ENCODE measurements at regions not wholly inside any gene's neighbourhood (a gene's known extent, or its start where the extent isn't known, plus 50 kb on each side); places are given as distances from the start of the nearest gene placed in this dataset.
"Not testable (repeated sequence)": the region's sequence is repeated elsewhere in the genome, so short reads cannot be mapped to it uniquely, and the experiment has no call there.

GRCh38 chr1:190908246-190908645 lies 430.6 kb upstream of the BRINP3 start:
- DNase-seq (ENCODE audit: low read depth) = no peak
- no peak overlapping the region for H3K4me3 ChIP-seq (ENCODE audit: low read depth, low read length)
- TF ChIP-seq CTCF (IDR thresholded peaks at IDR 0.05; ENCODE audit: insufficient read depth, low read depth, low read length) = no peak

GRCh38 chr1:190908691-190909090 lies 431.0 kb upstream of the BRINP3 start:
- no peak for DNase-seq (ENCODE audit: low read depth)
- H3K4me3 ChIP-seq (ENCODE audit: low read depth, low read length) = no peak overlapping the region
- no peak for TF ChIP-seq CTCF (IDR thresholded peaks at IDR 0.05; ENCODE audit: insufficient read depth, low read depth, low read length)

GRCh38 chr1:190935925-190936324 lies 458.3 kb upstream of the BRINP3 start:
- DNase-seq (ENCODE audit: low read depth) = no peak
- no peak overlapping the region for H3K4me3 ChIP-seq (ENCODE audit: low read depth, low read length)
- no peak for TF ChIP-seq CTCF (IDR thresholded peaks at IDR 0.05; ENCODE audit: insufficient read depth, low read depth, low read length)

- DNase-seq (ENCODE audit: low read depth) = no peak
- no peak for TF ChIP-seq CTCF (IDR thresholded peaks at IDR 0.05; ENCODE audit: insufficient read depth, low read depth, low read length)
Measured at GRCh38 chr1:190936337-190936736, 458.7 kb upstream of the BRINP3 start.

GRCh38 chr1:190940951-190941350 lies 463.3 kb upstream of the BRINP3 start:
- no peak overlapping the region for H3K4me3 ChIP-seq (ENCODE audit: low read depth, low read length)
- no peak for DNase-seq (ENCODE audit: low read depth)
- no peak for TF ChIP-seq CTCF (IDR thresholded peaks at IDR 0.05; ENCODE audit: insufficient read depth, low read depth, low read length)

More at GRCh38 chr1:190936337-190936736, 458.7 kb upstream of the BRINP3 start:
- no peak overlapping the region for H3K4me3 ChIP-seq (ENCODE audit: low read depth, low read length)

GRCh38 chr1:190942475-190942874 lies 464.8 kb upstream of the BRINP3 start:
- no peak for DNase-seq (ENCODE audit: low read depth)
- TF ChIP-seq CTCF (IDR thresholded peaks at IDR 0.05; ENCODE audit: insufficient read depth, low read depth, low read length) = no peak

GRCh38 chr1:190943722-190944121 lies 466.1 kb upstream of the BRINP3 start:
- not testable (repeated sequence) for H3K4me3 ChIP-seq (ENCODE audit: low read depth, low read length); DNase-seq (ENCODE audit: low read depth)

More at GRCh38 chr1:190942475-190942874, 464.8 kb upstream of the BRINP3 start:
- H3K4me3 ChIP-seq (ENCODE audit: low read depth, low read length) = no peak overlapping the region
